Gastroesophageal sphincter (tissue), 3 donors: ENCODE measurements at regions not wholly inside any gene's neighbourhood (a gene's known extent, or its start where the extent isn't known, plus 50 kb on each side); places are given as distances from the start of the nearest gene placed in this dataset.

Experiments used
- CTCF ChIP-seq, 4 experiments: fragments of 200-600 bp in 2 of 4; fragments of 450-650 bp in 2 of 4; sonication (generic) in 1 of 4; IDR thresholded peaks; one replicate each; pipeline ENCODE4 v1.5.1; 2017 to 2019; ENCODE audit warnings: antibody characterized with exemption in 4 of 4, mild to moderate bottlenecking in 2 of 4, moderate library complexity in 2 of 4
- POLR2A ChIP-seq, 2 donors: fragments of 450-650 bp; IDR thresholded peaks; one replicate each; pipeline ENCODE4 v1.6.1; 2017; ENCODE audit warnings: antibody characterized with exemption in 2 of 2, mild to moderate bottlenecking in 2 of 2, moderate library complexity in 1 of 2

- TF ChIP-seq POLR2A (IDR thresholded peaks at IDR 0.05) (no peak), CTCF (IDR thresholded peaks at IDR 0.05) (no peak)
Measured at GRCh38 chr12:118608770-118609344, 232.5 kb downstream of the SUDS3 start.
